ENCODE measurements at regions not wholly inside any gene's neighbourhood (a gene's known extent, or its start where the extent isn't known, plus 50 kb on each side); places are given as distances from the start of the nearest gene placed in this dataset.

- no peak for DNase-seq (ENCODE audit: low read depth)
- TF ChIP-seq CTCF (IDR thresholded peaks at IDR 0.05; ENCODE audit: insufficient read depth, low read depth, low read length, missing control alignments): no peak
- H3K4me3 ChIP-seq (ENCODE audit: low read length): no peak overlapping the region
These were observed 239.4 kb upstream of the POU3F1 start for GRCh38 chr1:38285807-38286530.

- DNase-seq (ENCODE audit: low read depth): no peak
- no peak for TF ChIP-seq CTCF (IDR thresholded peaks at IDR 0.05; ENCODE audit: insufficient read depth, low read depth, low read length, missing control alignments)
- H3K4me3 ChIP-seq (ENCODE audit: low read length): no peak overlapping the region
These were observed 238.4 kb upstream of the POU3F1 start for GRCh38 chr1:38284953-38285352.

GRCh38 chr1:38283696-38284470 is 237.3 kb upstream of the POU3F1 start:
- no peak overlapping the region for H3K4me3 ChIP-seq (ENCODE audit: low read length)
- TF ChIP-seq CTCF (IDR thresholded peaks at IDR 0.05; ENCODE audit: insufficient read depth, low read depth, low read length, missing control alignments): no peak
- DNase-seq (ENCODE audit: low read depth): no peak

GRCh38 chr1:38279148-38279547 is 232.6 kb upstream of the POU3F1 start:
- H3K4me3 ChIP-seq (ENCODE audit: low read length): no peak overlapping the region
- DNase-seq (ENCODE audit: low read depth): no peak
- no peak for TF ChIP-seq CTCF (IDR thresholded peaks at IDR 0.05; ENCODE audit: insufficient read depth, low read depth, low read length, missing control alignments)

GRCh38 chr1:38277646-38278045 is 231.1 kb upstream of the POU3F1 start:
- no peak overlapping the region for H3K4me3 ChIP-seq (ENCODE audit: low read length)
- TF ChIP-seq CTCF (IDR thresholded peaks at IDR 0.05; ENCODE audit: insufficient read depth, low read depth, low read length, missing control alignments): no peak
- DNase-seq (ENCODE audit: low read depth): no peak

GRCh38 chr1:38275960-38276359 is 229.4 kb upstream of the POU3F1 start:
- no peak for TF ChIP-seq CTCF (IDR thresholded peaks at IDR 0.05; ENCODE audit: insufficient read depth, low read depth, low read length, missing control alignments)

More at GRCh38 chr1:38275960-38276359, 229.4 kb upstream of the POU3F1 start:
- H3K4me3 ChIP-seq (ENCODE audit: low read length): no peak overlapping the region
- DNase-seq (ENCODE audit: low read depth): no peak

Data from epithelial cell of esophagus (primary cell).